PC-3 (cell line): ENCODE measurements at regions not wholly inside any gene's neighbourhood (a gene's known extent, or its start where the extent isn't known, plus 50 kb on each side); places are given as distances from the start of the nearest gene placed in this dataset.

Experiments
- ATAC-seq: fragments of 200-7000 bp; cut with Tn5 transposase; 2 replicates; pipeline ENCODE4 v1.9.1; 2020; ENCODE audit warnings: mild to moderate bottlenecking, moderate library complexity
- BruUV-seq: library from RNA; stranded (reverse); fragments of 400-500 nt; replicated peaks from 2 replicates; lab custom pipeline; 2021; lab: Mats Ljungman, UMichigan
- CTCF ChIA-PET: fragments of 300-600 bp; sonication (Branson Sonifier 250); formaldehyde crosslinking; loops from one replicate; lab custom pipeline; 2022; ENCODE audit warnings: antibody characterized with exemption; lab: Charles Lee
- POLR2A ChIA-PET: fragments of 300-600 bp; sonication (Branson Sonifier 250); formaldehyde crosslinking; loops from one replicate; lab custom pipeline; 2022; ENCODE audit warnings: antibody characterized with exemption; ENCODE audit not compliant: unreplicated experiment; lab: Charles Lee
- DNase-seq: peaks from one replicate; pipeline ENCODE4 v3.0.0-alpha.2; 2015
- H2AFZ ChIP-seq: fragments of 300-600 bp; sonication (generic); 2 replicates; pipeline ENCODE4 v1.6.0; 2016; ENCODE audit warnings: antibody characterized with exemption, low read length
- H3F3A ChIP-seq: fragments of 300-600 bp; sonication (generic); one replicate; pipeline ENCODE4 v1.6.0; 2017; ENCODE audit warnings: antibody characterized with exemption, low read length, control low read depth, mild to moderate bottlenecking; ENCODE audit not compliant: unreplicated experiment
- H3K27ac ChIP-seq: fragments of 300-600 bp; sonication (generic); 2 replicates; pipeline ENCODE4 v1.5.1; 2016; ENCODE audit warnings: mild to moderate bottlenecking, low read length
- H3K27me3 ChIP-seq: fragments of 300-600 bp; sonication (generic); 2 replicates; pipeline ENCODE4 v1.6.1; 2016; ENCODE audit warnings: low read length, mixed read lengths
- H3K36me3 ChIP-seq: fragments of 300-600 bp; sonication (generic); 2 replicates; pipeline ENCODE4 v1.6.1; 2016; ENCODE audit warnings: low read depth, mixed run types, low read length, mixed read lengths
- H3K4me1 ChIP-seq: fragments of 300-600 bp; sonication (generic); 2 replicates; pipeline ENCODE4 v1.5.1; 2016; ENCODE audit warnings: low read length; ENCODE audit not compliant: insufficient read depth
- H3K4me2 ChIP-seq: fragments of 300-600 bp; sonication (generic); 2 replicates; pipeline ENCODE4 v1.6.0; 2016; ENCODE audit warnings: low read length
- H3K4me3 ChIP-seq: fragments of 300-600 bp; sonication (generic); 2 replicates; pipeline ENCODE4 v1.5.1; 2016; ENCODE audit warnings: mild to moderate bottlenecking, low read length, mixed read lengths
- H3K79me2 ChIP-seq: fragments of 300-600 bp; sonication (generic); 2 replicates; pipeline ENCODE4 v1.6.1; 2017; ENCODE audit warnings: low read length, mixed read lengths
- H3K9ac ChIP-seq: fragments of 300-600 bp; sonication (generic); 2 replicates; pipeline ENCODE4 v1.6.0; 2016; ENCODE audit warnings: mild to moderate bottlenecking, low read length
- H3K9me2 ChIP-seq: fragments of 300-600 bp; sonication (generic); replicated peaks from 2 replicates; pipeline ENCODE4 v1.6.1; 2016; ENCODE audit warnings: mixed run types, low read length, mixed read lengths
- H3K9me3 ChIP-seq: fragments of 300-600 bp; sonication (generic); 2 replicates; pipeline ENCODE4 v1.6.1; 2016; ENCODE audit warnings: low read length, mixed read lengths
- H4K20me1 ChIP-seq: fragments of 300-600 bp; sonication (generic); 2 replicates; pipeline ENCODE4 v1.6.1; 2016; ENCODE audit warnings: low read length, mixed read lengths
- CTCF ChIP-seq: fragments of 300-600 bp; sonication (generic); conservative IDR thresholded peaks from 2 replicates; pipeline ENCODE4 v1.5.1; 2017; ENCODE audit warnings: antibody characterized with exemption, low read depth, mild to moderate bottlenecking, low read length
- EZH2 ChIP-seq: fragments of 300-600 bp; sonication (generic); IDR thresholded peaks from one replicate; pipeline ENCODE4 v1.6.1; 2017; ENCODE audit warnings: antibody characterized with exemption, mild to moderate bottlenecking, low read length; ENCODE audit not compliant: unreplicated experiment
- EZH2phosphoT487 ChIP-seq: fragments of 300-600 bp; sonication (generic); IDR thresholded peaks from 2 replicates; pipeline ENCODE4 v1.6.1; 2018; ENCODE audit warnings: mild to moderate bottlenecking, antibody characterized with exemption, low read length, borderline replicate concordance
- intact Hi-C: fragments of 100-400 bp; cut with micrococcal nuclease; formaldehyde crosslinking; loops from 2 replicates; pipeline ENCODE4 v1.9.0; 2023

- POLR2A ChIA-PET, result no interaction called here
- TF ChIP-seq EZH2phosphoT487 (no peak), CTCF (no peak), EZH2 (no peak)
- H3K9me3 ChIP-seq, result 0 out of 2 replicates have a peak, but pooled peaks cover 4% of the 10 kb centered on the region
- H3F3A ChIP-seq, result no peaks in the 10 kb centered on the region
- no peak overlapping the region for H3K27ac ChIP-seq
- intact Hi-C loops, result no loop called here
- CTCF ChIA-PET, result no interaction called here
- H3K4me3 ChIP-seq, result no peak overlapping the region
- H2AFZ ChIP-seq, result no peak overlapping the region
- no peak for ATAC-seq
- H3K9ac ChIP-seq, result no peak overlapping the region
- no peaks in the 10 kb centered on the region for H3K79me2 ChIP-seq
- H3K9me2 ChIP-seq, result no peaks in the 10 kb centered on the region
- DNase-seq, result peak; percentile 7
- H4K20me1 ChIP-seq, result no peaks in the 10 kb centered on the region
- no peaks in the 10 kb centered on the region for H3K36me3 ChIP-seq
- no peaks in the 10 kb centered on the region for H3K4me1 ChIP-seq
- no TSS peak for BruUV-seq
- no peaks in the 10 kb centered on the region for H3K27me3 ChIP-seq
- no peak overlapping the region for H3K4me2 ChIP-seq
These were observed 98.7 kb upstream of the LHX8 start for GRCh38 chr1:75035536-75035935.

GRCh38 chr1:75053207-75053606 is 81.0 kb upstream of the LHX8 start:
- Histone ChIP-seq H3K9me2 (no peaks in the 10 kb centered on the region), H3K27me3 (peaks cover 7% of the 10 kb centered on the region; the same call in 1 of the 2 replicates), H3K4me1 (no peaks in the 10 kb centered on the region), H3K36me3 (no peaks in the 10 kb centered on the region), H3K9me3 (no peaks in the 10 kb centered on the region), H3K79me2 (no peaks in the 10 kb centered on the region), H4K20me1 (no peaks in the 10 kb centered on the region), H3K4me2 (no peak overlapping the region), H3F3A (no peaks in the 10 kb centered on the region), H2AFZ (no peak overlapping the region), H3K27ac (no peak overlapping the region), H3K9ac (no peak overlapping the region), H3K4me3 (no peak overlapping the region)
- no TSS peak for BruUV-seq
- ATAC-seq, result no peak
- no peak for TF ChIP-seq EZH2phosphoT487
- TF ChIP-seq CTCF, result no peak; the same call in 1 of the 2 replicates
- no peak for TF ChIP-seq EZH2
- POLR2A ChIA-PET, result no interaction called here
- intact Hi-C loops, result no loop called here
- DNase-seq, result peak; percentile 14
- CTCF ChIA-PET, result no interaction called here

- Histone ChIP-seq H3F3A (no peaks in the 10 kb centered on the region), H3K4me1 (no peaks in the 10 kb centered on the region), H3K27ac (no peak overlapping the region), H4K20me1 (no peaks in the 10 kb centered on the region), H3K9ac (no peak overlapping the region), H3K27me3 (peaks cover 7% of the 10 kb centered on the region; the same call in 1 of the 2 replicates), H3K9me2 (no peaks in the 10 kb centered on the region), H3K9me3 (no peaks in the 10 kb centered on the region), H3K36me3 (no peaks in the 10 kb centered on the region), H3K4me2 (no peak overlapping the region), H3K79me2 (no peaks in the 10 kb centered on the region), H3K4me3 (no peak overlapping the region), H2AFZ (no peak overlapping the region)
- TF ChIP-seq EZH2, result no peak
- TF ChIP-seq CTCF, result no peak
- TF ChIP-seq EZH2phosphoT487, result no peak
- intact Hi-C loops, result no loop called here
- DNase-seq (no peak), ATAC-seq (no peak)
- CTCF ChIA-PET, result no interaction called here
- no TSS peak for BruUV-seq
- POLR2A ChIA-PET, result no interaction called here
These were observed 75.8 kb upstream of the LHX8 start for GRCh38 chr1:75058424-75058823.
